Fibroblast of mammary gland (primary cell): ENCODE measurements at regions not wholly inside any gene's neighbourhood (a gene's known extent, or its start where the extent isn't known, plus 50 kb on each side); places are given as distances from the start of the nearest gene placed in this dataset.

Source experiments
- DNase-seq: peaks from one replicate; pipeline ENCODE4 v3.0.0-alpha.2; 2010; ENCODE audit warnings: low read depth
- H3K4me3 ChIP-seq: 2 replicates; pipeline ENCODE4 v1.5.1; 2011; ENCODE audit warnings: low read depth, mild to moderate bottlenecking, low read length, moderate library complexity; ENCODE audit not compliant: control insufficient read depth
- TF ChIP-seq, protein P1 (sequence below): conservative IDR thresholded peaks from 2 replicates; pipeline ENCODE4 v1.5.1; 2011; ENCODE audit warnings: low read depth, low read length, inconsistent platforms; ENCODE audit not compliant: control insufficient read depth, insufficient read depth

DNA sequence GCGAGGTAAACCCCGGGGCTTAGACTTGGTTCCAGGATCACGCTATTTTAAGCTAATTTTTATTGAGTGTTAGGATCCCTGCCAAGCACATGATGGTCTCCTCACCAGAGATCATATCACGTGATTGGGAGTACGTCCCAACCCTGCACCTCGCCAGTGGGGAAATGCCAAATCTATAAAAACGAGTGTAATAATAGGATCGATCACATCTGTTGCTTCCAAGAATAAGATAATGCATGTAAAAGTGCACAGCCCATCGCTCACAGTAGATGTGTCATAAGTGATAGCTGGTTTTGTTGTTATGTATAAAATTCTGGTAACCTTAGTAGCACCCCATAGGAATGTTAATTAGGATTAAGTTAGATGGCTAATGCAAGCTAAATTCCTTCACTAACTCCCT, 581.0 kb upstream of the TMEM132C start:
- TF ChIP-seq, protein P1, sequence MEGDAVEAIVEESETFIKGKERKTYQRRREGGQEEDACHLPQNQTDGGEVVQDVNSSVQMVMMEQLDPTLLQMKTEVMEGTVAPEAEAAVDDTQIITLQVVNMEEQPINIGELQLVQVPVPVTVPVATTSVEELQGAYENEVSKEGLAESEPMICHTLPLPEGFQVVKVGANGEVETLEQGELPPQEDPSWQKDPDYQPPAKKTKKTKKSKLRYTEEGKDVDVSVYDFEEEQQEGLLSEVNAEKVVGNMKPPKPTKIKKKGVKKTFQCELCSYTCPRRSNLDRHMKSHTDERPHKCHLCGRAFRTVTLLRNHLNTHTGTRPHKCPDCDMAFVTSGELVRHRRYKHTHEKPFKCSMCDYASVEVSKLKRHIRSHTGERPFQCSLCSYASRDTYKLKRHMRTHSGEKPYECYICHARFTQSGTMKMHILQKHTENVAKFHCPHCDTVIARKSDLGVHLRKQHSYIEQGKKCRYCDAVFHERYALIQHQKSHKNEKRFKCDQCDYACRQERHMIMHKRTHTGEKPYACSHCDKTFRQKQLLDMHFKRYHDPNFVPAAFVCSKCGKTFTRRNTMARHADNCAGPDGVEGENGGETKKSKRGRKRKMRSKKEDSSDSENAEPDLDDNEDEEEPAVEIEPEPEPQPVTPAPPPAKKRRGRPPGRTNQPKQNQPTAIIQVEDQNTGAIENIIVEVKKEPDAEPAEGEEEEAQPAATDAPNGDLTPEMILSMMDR, result no peak
- H3K4me3 ChIP-seq, result no peak overlapping the region
- DNase-seq, result no peak

DNA sequence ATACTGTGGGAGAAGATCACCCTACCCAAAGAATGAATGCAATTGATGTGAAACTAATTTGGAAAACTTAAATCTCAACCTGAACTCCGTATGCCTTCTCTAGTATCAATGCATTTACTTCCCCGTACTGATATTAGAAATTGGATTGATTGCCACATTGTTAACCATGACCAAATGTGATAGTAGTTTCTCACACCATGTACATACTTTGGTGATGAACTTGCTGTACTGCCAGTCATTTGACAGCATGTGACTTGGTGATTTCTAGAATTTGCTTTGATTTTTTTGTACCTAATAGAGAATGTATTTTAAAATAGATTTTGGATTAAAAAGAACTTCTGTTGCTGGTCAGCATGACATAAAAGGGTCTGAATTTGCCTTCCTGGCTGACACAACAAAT, 579.8 kb upstream of the TMEM132C start:
- TF ChIP-seq, protein P1, result no peak
- no peak for DNase-seq
- no peak overlapping the region for H3K4me3 ChIP-seq

DNA sequence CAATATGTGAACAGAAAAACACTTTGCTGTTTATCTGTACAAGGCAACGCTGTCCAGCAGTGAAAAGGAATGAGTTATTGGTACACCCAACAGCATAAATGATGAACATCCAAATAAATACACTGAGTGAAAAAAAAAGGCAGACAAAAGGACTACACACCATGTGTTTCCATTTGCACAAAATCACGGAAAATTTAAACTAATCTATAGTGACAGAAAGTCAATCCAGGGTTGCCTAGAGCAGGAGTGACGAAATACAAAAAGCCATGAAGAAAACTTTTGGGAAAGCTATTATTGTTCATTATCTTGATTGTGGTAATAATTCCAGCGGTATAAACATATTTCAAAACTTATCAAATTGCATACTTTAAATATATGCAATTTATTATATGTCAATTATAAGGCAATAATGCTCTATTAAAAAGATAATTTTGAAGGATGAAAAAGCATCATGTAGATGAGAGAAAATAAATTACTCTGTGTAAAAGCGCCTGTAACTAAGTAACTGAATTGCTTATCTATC, 578.0 kb upstream of the TMEM132C start:
- TF ChIP-seq, protein P1, result no peak
- DNase-seq, result no peak
- no peak overlapping the region for H3K4me3 ChIP-seq

DNA sequence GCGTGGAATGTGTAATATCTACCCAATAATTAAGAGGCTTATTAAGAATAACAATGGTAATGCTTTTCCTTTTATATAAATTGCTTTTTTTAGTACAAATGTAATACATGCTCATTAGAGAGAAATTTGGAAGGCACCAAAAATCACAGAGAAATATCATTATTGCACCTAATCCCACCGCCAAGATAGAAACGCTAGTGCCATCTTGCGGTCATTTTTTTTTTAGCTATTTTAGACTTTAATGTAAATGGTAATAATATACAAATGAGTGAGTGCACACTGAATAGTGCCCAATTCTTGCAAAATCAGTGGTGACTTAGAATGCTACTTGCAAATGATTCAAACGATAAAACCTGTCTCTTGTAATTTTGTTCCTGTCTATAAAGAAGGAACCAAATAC, 576.8 kb upstream of the TMEM132C start:
- DNase-seq, result peak; percentile 5
- H3K4me3 ChIP-seq, result no peak overlapping the region
- TF ChIP-seq, protein P1, result no peak

DNA sequence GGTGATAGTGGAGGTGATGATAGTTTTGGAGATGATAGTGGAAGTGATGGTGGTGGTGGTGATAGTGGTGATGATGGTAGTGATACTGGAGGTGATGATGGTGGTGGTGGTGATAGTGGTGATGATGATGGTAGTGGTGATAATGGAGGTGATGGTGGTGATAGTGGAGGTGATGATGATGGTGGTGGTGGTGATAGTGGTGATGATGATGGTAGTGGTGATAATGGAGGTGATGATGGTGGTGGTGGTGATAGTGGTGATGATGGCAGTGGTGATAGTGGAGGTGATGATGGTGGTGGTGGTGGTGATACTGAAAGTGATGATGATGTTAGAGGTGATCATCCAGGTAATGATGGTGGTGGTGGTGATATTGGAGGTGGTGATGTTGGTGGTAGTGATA, 570.0 kb upstream of the TMEM132C start:
- no peak overlapping the region for H3K4me3 ChIP-seq
- DNase-seq, result no peak
- TF ChIP-seq, protein P1, result no peak

DNA sequence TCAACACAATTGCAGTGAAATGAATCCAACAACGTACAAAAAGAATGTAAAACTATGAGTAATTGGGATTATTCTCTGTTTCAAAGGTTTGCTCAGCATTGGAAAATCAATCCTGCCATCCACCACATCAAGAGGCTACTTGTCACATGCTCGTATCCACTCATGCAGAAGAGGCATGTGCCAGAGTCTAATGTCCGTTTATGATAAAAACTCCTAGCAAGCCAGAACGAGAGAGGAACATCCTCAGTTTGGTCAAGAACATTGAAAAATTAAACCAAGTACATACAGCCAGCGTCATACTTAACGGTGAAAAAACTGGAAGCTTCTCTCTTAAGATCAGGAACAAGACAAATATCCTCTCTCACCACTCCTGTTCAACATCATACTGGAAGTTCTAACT, 563.9 kb upstream of the TMEM132C start:
- no peak overlapping the region for H3K4me3 ChIP-seq
- DNase-seq, result no peak
- TF ChIP-seq, protein P1, result no peak

DNA sequence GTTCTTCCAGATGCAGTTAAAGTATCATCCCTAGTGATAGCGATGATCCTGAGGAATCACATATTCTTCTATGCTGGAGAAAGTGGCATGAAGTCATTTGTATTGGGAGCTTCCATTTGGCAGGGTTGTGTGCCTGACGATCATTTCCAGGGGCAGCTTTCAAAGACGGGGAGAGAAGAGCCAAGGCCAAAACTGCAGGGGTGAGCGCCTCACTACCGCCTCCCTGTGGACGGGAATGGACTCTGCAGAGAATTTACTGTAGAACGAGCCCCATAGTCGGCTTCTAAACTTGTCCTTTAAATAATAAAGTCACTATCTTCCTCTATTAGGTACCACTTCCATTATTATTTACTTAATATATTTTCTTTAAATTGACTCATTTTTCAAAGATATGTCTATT, 555.9 kb upstream of the TMEM132C start:
- H3K4me3 ChIP-seq, result no peak overlapping the region
- TF ChIP-seq, protein P1, result peak; percentile 39
- DNase-seq, result no peak
